Right lung (tissue), 2 donors: ENCODE measurements at regions not wholly inside any gene's neighbourhood (a gene's known extent, or its start where the extent isn't known, plus 50 kb on each side); places are given as distances from the start of the nearest gene placed in this dataset.

Source experiments
- DNase-seq, 2 donors: peaks; one replicate each; pipeline ENCODE4 v3.0.0-alpha.2; 2013

GRCh38 chr14:82445810-82446570, 912.3 kb upstream of the SEL1L start:
- no peak for DNase-seq

GRCh38 chr14:82447586-82447985, 913.9 kb upstream of the SEL1L start:
- DNase-seq, result no peak

GRCh38 chr14:82449926-82450468, 916.3 kb upstream of the SEL1L start:
- no peak for DNase-seq

DNA sequence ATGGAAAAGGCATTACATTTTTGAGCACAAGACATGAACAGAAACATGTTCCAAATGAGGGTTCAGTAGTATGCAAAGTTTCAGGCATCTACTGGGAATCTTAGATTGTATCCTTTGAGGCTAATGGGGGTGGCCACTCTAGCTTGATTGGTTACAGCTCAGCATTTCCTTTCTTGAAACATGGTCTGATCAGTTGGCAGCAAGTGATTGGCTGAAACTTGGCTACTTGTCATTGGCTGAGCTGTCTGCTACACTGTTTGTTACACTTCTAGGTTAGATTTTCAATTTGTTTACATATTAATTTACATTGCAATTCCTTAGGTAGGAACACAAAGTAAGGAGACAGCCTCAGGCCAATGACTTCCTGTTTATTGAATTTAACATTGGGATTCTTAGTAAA, 918.0 kb upstream of the SEL1L start:
- no peak for DNase-seq

- DNase-seq, result no peak
Observed at GRCh38 chr14:82482345-82482744, 948.7 kb upstream of the SEL1L start.

- DNase-seq, result no peak
Observed at GRCh38 chr14:82488473-82488872, 954.8 kb upstream of the SEL1L start.

DNA sequence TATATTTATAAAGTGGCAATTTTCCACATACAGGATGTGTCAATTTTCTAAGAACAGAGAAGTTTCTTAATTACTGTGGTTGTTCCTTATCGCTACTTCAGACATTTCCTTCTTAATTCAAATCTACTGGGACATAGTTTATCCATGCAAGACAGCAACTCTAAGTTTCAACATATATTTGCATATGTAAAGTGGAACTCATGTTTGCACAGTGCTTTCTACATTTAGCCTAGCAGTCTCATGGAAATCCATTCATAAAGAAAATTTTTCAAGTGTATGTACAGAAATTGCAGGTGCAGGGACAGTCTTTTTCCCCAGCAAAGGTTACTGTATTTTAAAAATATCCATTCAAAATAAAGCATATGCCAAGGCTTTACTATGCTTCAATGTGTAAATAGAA, 956.7 kb upstream of the SEL1L start:
- no peak for DNase-seq

DNA sequence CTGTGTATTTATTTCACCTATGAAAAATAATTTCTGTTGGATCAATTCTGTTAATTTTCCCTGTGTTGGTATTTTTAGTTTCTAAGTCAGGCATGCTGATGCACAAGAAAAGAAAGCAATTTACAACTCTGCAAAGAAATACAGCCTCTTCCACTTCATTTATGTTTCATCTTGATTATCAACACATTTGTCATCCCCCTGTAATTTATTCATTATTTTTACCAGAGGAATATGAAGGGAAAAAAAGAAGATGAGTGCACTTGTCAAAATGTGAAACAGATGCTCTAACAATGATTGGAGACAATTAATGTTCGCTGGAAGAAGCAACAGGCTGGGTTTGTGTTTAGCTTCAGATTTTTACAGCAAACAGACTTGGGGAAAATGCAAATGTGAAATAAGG, 958.5 kb upstream of the SEL1L start:
- no peak for DNase-seq

DNA sequence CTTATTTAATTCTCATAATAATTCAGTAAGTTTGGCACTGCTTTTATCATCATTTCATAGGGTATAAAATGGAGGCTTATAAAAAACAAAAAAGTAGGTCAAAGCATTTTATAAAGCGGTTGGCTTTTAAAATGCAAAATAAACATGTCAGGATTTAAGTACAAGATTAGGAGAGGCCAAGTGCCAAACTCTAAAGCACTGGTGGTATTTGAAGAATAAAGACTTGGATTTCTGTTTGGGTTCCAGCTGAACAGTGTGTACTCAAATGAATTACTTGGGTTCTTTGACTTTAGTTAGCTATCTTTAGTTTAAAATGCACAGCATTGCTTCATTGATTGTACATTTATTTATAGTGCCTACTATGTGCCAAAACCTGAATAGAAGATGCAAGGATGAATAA, 966.6 kb upstream of the SEL1L start:
- DNase-seq, result peak; percentile 36 to 43

DNA sequence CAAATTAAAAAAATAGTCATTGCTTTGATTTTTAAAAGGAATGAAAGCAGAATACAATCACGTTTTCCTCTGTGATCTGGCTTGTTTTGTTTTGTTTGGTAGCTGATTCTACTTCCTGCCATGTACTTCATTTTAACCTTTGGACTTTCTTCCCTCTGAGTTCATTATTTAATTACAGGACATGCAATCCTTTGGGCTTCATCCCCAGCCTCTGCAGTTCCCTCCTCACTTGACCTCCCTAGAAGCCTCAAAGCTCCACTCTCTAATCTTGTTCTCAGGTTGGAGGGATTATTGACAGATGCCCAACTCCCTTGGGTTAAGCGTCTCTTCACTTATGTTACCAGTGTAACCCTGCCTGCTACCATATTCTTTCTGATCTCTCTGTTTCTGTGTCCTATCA, 967.9 kb upstream of the SEL1L start:
- DNase-seq, result no peak

GRCh38 chr14:82502043-82502442, 968.4 kb upstream of the SEL1L start:
- no peak for DNase-seq

GRCh38 chr14:82504894-82505293, 971.2 kb upstream of the SEL1L start:
- no peak for DNase-seq

- no peak for DNase-seq
Observed at GRCh38 chr14:82510007-82510406, 976.4 kb upstream of the SEL1L start.

DNA sequence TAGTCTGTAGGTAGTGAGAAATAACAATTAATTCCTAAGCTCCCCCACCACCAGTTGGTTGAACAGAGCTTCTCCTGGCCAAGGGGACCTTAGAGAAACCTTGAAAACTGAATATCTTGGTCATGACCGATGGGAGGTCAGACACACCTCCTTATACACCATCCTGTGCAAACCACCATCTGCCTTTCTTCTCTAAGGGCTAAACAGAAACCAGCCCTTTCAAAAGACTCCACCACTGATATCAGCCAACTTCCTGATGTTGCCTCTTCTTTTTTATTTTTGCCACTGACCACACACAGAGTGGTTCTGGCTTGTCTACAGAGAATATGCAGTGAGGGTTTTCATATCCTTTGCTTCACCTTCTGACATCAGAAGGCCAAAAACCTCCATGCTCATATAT, 977.7 kb upstream of the SEL1L start:
- DNase-seq, result no peak

- no peak for DNase-seq
Observed at GRCh38 chr14:82520765-82521164, 987.1 kb upstream of the SEL1L start.

DNA sequence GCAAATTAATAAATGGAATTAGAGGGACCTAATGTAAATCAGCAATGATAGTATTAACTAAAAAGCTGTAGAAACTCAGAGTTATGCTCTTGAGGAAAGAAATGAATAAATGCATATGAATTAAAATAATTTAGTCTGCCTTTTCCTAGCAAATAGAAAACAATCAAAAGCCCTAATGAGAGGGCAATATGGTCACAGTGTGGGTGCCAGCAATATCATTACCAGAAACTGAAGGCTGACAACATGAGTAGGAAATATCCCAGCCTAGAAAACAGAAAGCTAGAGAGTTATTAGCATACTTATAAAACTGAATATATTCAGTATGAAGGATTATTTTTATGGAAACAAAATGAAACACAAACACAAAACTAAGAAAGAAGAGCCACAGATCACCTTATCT, 987.5 kb upstream of the SEL1L start:
- DNase-seq, result no peak

GRCh38 chr14:82528016-82528415, 994.4 kb upstream of the SEL1L start:
- DNase-seq, result no peak

DNA sequence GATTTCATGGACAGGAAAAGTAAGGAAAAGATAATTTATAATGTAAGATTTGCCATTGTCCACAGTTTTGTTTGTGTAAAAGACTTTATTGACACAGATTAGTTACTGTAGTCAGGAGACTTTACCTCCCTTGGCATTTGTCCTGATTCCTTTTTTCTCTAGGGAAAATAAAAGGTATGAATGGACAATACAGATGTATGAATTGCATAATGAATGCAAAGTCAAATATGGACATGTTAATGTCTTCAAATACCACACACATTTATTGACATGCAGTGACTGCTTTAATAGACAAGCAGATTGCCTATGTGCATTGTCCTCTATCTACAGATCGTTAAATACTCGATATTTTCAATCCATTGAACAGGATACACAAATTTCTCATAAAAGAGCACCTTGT, 999.7 kb upstream of the SEL1L start:
- no peak for DNase-seq

DNA sequence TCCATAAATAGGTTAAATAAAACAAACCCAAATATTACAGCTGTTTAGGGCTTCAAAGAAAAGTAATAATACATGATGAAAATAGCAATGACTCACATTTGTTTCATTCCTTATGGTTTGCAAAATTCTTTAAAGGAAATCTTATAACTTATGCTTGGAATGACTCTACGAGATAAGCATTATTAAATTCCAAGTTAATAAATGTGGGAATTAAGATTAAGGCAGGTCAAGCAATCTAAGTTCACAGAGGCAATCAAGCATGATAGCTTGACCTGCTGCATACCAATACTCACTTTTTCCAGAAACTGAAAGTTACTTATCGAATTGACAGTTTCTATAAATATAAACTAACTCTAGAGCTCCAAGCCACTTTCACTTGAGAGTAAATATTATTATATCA, 1002.9 kb upstream of the SEL1L start:
- no peak for DNase-seq

GRCh38 chr14:82537831-82538230, 1004.2 kb upstream of the SEL1L start:
- DNase-seq, result no peak

GRCh38 chr14:82546401-82546800, 1012.7 kb upstream of the SEL1L start:
- no peak for DNase-seq

- DNase-seq, result no peak
Observed at GRCh38 chr14:82549306-82549990, 1015.8 kb upstream of the SEL1L start.

DNA sequence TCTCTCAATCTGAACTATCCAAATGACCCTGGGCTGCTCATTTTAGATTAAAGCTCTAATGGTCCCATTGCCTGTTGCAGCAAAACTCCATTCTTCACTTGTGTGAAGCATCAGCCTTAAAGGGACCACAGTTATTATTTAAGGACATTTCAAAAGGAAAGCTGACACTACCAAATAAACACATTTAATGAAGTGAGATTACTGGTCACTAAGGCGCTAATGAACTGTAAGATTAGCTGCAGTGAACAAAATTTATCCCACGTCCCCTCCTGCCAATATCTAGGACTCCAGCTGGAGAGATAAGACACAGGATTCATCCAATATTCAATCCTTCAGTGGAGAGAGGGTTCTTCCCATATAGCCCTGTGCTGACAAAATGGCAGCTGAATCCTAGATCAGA, 1029.2 kb upstream of the SEL1L start:
- DNase-seq, result peak; percentile 13 to 16
